ENCODE measurements at regions not wholly inside any gene's neighbourhood (a gene's known extent, or its start where the extent isn't known, plus 50 kb on each side); places are given as distances from the start of the nearest gene placed in this dataset.
"Not testable (repeated sequence)": the region's sequence is repeated elsewhere in the genome, so short reads cannot be mapped to it uniquely, and the experiment has no call there.

- no peak for DNase-seq
These were observed 266.3 kb downstream of the FOXL1 start for GRCh38 chr16:86844695-86845094.

- no peak for DNase-seq
These were observed 267.8 kb downstream of the FOXL1 start for GRCh38 chr16:86846136-86846535.

- DNase-seq = peak; percentile 64
These were observed 270.5 kb downstream of the FOXL1 start for GRCh38 chr16:86848821-86849220.

DNA sequence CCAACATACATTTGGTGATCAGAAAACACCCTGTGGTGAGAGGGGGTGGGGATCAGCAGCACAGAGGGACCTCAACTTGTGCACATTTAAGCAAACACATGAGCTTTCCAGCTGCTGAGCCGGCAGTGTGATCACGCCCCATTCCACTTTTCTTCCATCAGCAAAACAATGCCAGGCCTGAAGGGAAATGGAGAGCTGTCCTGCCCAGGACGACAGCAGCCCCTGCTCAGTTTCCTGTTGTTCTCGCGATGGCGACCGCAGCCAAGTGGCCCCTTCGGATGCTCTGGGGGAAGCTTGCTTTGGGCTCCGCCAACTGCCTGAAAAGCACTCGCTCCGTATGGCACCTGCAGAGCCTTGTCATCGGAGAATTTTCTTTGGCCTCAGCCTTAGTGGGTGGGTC lies 272.3 kb downstream of the FOXL1 start:
- no peak for DNase-seq

GRCh38 chr16:86852135-86852534 lies 273.8 kb downstream of the FOXL1 start:
- DNase-seq = no peak

DNA sequence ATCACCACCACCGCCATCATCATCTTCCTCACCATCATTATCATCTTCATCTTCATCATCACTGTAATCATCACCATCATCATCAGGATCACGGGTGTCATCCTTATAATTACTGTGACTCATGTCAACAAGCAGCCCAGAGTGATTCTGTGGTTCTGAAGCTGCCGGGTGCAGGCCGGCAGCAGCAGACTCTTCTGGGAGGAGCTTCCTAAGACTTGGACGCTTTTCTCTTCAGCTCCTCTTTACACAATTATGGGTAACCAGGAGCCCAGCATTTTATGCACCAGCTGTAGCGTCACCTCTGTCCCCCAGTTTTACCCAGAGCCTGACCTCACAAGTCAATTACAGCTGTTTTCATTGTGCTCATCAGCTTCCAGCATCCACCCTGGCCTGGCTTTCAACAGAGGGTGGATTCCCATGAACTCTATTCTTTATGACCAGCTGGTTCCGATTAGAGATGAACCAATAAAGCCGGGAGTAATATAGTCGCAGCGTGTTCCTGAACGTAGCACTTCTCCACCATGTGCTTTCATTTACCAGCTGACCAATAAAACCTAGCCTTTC lies 275.8 kb downstream of the FOXL1 start:
- DNase-seq = peak; percentile 93

- peak; percentile 45 for DNase-seq
These were observed 276.4 kb downstream of the FOXL1 start for GRCh38 chr16:86854626-86855294.

DNA sequence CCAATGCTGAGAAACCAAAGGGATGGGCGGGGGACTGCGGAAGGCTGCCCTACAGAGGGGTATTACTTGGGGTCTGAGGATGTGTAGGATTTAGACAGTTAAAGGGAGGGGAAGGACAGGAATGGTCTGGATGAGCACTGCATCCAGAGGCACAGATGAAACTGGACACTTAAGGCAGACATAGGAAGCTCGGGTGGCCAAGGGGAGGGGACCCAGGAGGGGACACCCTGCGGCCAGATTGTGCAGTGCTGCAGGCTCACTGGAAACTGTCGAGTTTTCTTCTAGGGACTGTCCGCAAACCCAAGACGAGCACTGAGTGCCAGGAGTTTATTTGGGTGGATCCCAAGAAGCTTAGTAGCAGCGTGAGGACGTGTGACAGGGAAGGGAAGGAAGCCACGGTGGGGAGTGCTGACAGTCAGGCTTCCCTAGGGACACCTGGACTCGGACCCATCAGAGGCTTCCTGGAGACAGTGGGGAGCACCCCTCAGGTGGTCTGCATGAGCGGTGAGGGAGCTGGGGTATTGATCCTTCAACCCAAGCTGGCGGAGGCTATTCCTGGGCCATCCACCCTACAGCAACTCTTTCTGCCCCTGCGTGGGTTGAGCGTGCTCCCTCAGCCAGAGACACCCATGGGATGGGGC lies 278.7 kb downstream of the FOXL1 start:
- no peak for DNase-seq

- DNase-seq = no peak
These were observed 279.5 kb downstream of the FOXL1 start for GRCh38 chr16:86857807-86858206.

GRCh38 chr16:86858501-86858900 lies 280.2 kb downstream of the FOXL1 start:
- DNase-seq = no peak

DNA sequence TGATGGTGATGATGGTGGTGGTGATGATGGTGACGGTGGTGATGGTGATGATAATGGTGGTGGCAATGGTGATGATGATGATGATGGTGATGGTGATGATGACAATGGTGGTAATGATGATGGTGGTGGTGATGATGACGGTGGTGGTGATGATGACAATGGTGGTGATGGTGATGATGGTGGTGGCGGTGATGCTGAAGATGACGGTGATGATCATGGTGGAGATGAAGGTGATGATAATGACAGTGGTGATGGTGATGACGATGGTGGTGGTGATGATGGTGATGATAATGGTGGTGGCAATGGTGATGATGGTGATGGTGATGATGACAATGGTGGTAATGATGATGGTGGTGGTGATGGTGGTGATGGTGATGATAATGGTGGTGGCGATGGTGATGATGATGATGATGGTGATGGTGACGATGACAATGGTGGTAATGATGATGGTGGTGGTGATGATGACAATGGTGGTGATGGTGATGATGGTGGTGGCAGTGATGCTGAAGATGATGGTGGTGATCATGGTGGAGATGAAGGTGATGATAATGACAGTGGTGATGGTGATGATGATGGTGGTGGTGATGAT lies 283.0 kb downstream of the FOXL1 start:
- not testable (repeated sequence) for DNase-seq

- DNase-seq = no peak
These were observed 284.4 kb downstream of the FOXL1 start for GRCh38 chr16:86862595-86863280.

DNA sequence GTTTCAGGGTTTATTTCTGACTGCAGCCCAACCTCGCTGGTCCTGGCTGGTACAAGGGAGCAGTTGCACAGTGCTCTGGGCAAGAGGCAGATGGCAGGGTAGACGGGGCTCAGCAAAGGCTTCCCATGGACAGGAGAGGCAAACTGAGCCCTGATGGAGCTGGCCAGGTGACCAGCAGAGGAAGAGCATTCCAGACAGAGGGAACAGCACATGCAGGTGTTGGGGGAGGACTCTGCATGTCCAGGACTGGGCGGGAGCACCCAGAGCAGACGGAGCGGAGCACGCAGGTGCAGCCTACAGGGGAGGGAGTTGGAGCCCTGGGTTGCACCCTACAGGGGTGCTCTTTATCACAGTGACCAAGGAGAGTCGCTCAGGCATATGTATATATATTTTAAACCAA lies 285.3 kb downstream of the FOXL1 start:
- DNase-seq = no peak

DNA sequence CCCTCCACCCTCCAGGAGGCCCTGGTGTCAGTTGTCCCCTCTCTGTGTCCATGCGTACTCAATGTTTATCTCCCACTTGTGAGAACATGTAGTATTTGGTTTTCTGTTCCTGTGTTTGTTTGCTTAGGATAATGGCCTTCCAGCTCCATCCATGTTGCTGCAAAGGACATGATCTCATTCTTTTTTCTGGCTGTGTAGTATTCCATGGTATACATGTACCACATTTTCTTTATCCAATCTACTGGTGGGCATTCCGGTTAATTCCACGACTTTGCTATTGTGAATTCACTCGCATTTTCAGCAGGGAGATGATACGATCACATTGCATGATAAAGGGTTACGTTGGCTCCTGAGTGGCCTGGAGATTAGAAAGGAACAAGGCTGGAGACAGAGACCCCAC lies 286.2 kb downstream of the FOXL1 start:
- DNase-seq = no peak

GRCh38 chr16:86865851-86866662 lies 287.7 kb downstream of the FOXL1 start:
- no peak for DNase-seq

- DNase-seq = no peak
These were observed 288.8 kb downstream of the FOXL1 start for GRCh38 chr16:86866986-86867722.

DNA sequence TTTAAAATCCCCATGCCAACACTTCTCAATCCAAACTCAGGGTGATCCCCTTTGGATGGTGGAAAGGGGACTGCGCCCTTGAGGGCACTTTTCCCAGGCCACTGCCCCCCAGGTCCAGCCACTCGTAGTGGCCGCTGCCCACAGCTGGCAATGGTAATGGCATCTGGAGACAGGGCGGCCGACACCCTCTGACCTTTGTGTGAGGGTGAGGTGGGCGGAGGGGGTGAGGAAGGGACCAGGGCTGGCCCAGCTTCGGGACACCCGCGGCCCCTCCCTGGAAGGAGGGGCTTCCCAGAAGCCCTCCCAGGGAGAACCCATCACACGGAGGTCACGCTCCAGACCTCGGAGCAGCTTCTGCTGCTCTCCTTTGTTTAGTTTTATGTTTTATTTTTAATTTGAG lies 289.7 kb downstream of the FOXL1 start:
- DNase-seq = no peak

DNA sequence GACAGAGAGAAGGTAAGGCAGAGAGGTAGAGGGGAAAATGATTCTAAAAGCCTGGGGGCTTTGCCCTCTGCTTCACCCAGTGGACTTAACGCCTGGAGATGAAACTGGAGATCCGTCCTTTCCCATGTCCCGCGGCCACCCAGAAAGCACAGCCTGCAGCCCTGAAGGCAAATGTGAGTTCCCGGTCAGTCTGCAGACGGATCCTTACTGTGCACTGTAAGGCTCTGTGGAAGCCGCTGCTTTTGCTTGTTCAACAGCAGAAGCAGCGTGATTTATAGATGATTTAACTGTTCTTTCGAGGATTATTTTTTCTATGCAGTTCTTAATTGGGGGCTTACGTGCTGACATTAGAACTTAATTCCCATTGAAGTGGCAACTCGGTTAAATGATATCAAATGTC lies 290.4 kb downstream of the FOXL1 start:
- DNase-seq = no peak

GRCh38 chr16:86869288-86870022 lies 291.1 kb downstream of the FOXL1 start:
- no peak for DNase-seq

DNA sequence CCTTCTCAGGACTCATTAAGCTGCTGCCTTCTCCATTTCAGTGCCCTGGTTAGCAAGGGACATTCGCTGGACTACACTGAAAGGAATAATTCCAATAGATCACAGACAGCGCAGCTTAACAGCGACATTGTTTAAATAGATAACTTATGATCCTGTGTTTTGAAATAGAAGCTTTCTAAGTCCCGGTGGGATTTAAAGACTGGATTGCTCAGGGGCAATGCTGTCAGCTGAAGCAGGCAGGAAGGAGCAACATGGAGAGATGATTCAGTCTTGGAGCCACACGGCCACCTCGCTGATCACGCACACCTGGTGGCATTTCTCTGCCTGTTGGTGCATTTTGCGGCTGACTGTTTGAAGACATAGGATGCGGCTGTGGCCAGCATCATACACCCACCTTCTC lies 292.0 kb downstream of the FOXL1 start:
- no peak for DNase-seq

GRCh38 chr16:86872131-86872530 lies 293.8 kb downstream of the FOXL1 start:
- no peak for DNase-seq

All from fibroblast of skin of right biceps (primary cell).